GM21717 (cell line): ENCODE measurements at regions not wholly inside any gene's neighbourhood (a gene's known extent, or its start where the extent isn't known, plus 50 kb on each side); places are given as distances from the start of the nearest gene placed in this dataset.

ENCODE experiments used
- ATAC-seq: cut with Tn5 transposase; IDR thresholded peaks from one replicate; pipeline ENCODE4 v1.9.1; 2021; ENCODE audit warnings: mild to moderate bottlenecking, moderate library complexity; ENCODE audit not compliant: unreplicated experiment

- no peak for ATAC-seq
Observed at GRCh38 chr13:73901324-73902068, 232.7 kb downstream of the KLF12 start.

- no peak for ATAC-seq
Observed at GRCh38 chr13:73900591-73900990, 233.6 kb downstream of the KLF12 start.

- ATAC-seq = no peak
Observed at GRCh38 chr13:73898899-73899298, 235.3 kb downstream of the KLF12 start.

DNA sequence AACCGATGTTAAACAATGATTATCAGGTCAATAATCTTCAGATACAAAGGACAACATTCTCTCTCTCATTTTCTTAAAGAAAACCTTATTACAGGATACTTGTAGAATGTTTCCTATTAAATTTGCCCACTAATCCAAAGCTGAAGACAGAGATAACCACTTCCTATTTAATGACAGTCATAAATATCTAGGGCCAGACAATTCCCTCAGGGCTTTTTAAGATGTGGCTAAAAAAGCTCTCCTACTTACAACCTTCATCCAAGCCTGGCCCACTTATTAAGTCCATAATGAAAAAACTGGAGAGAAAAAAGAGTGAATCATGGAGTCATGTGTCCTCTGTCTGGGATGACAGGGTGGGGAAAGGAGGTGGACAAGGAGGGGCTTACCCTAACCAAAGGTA is 235.9 kb downstream of the KLF12 start:
- no peak for ATAC-seq

- no peak for ATAC-seq
Observed at GRCh38 chr13:73894995-73895571, 239.1 kb downstream of the KLF12 start.

- ATAC-seq = no peak
Observed at GRCh38 chr13:73893833-73894232, 240.4 kb downstream of the KLF12 start.

- no peak for ATAC-seq
Observed at GRCh38 chr13:73891805-73892204, 242.4 kb downstream of the KLF12 start.

DNA sequence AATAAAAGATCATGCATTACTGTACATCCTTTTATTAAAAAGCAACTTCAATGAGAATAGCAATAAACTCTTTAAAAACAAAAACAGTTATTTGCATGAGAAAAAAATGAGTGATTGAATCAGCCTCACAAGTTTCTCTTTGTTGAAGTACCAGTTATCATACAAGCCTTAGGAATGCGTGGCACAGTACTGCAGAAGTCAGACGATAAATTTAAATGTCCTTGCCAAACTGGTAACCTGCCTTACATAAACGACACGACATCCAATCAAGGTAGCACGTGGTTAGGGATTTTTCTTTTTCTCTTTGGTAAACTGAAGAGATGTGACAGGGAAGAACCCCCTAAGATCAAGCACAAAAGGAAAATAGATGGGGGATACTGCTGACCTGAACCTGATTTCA is 251.0 kb downstream of the KLF12 start:
- no peak for ATAC-seq

- no peak for ATAC-seq
Observed at GRCh38 chr13:73880365-73880764, 253.8 kb downstream of the KLF12 start.

DNA sequence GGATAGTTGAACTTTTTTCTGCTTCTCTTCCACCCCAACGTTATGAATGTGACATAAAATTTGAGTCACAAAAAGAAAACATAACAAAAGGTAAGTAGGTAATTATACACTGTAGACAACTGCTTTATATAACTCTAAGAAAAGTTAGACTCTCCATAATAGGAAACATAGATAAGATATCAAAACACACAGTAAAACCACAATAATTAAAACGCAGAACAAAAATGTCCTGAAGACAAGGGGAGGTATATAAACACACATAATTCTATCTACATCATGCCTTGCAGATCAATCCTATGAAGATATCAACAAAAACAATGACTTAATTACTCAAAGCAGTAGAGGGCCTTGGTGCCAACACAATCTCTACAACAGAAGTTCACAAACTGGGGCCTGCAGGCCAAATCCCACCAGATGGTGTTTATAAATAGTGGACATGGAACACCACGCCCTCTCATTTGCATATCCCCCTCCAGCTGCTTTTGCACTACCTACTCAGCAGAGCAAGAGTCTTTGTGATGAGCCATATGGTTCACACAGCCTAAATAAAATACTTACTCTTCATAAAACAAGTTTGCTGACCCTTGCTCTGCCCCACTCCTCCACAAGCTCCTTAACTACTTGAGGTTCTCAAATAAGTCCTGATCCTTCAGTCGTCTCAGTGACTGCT is 254.7 kb downstream of the KLF12 start:
- no peak for ATAC-seq

DNA sequence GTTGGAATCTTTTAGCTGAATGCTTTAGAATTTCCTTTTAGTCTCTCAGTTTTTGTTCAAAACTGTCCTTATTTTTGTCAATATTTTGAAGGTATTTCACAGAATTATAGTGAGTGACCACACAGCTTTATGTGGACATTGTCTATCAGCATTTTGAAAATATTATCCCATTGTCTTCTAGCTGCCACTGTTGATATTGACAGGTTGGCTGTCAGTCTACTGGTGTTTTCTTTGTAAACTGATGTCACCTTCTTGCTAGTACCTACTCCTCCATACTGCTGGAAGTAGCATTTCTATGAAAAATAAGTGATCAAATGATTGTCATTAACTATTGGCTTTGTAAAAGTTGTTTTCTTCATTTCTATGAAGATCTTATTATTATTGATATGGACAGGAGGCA is 256.8 kb downstream of the KLF12 start:
- no peak for ATAC-seq

DNA sequence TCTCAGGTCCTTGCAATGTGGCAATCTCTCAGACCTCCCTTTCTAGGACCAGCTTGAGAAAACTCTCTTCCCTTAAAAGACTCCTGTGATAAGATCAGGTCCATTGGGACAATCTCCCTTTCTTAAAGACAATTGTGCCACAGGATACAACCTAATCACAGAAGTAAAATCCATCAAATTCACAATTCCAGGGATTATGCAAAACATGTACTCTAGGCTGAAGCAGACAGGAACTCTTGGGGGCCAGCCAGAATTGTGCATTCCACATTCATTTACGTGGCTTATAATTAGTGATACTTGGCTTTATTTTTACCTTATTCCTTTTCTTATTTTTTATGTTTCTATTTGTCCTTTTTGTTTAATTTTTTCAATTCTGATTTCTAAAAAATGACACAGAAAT is 257.9 kb downstream of the KLF12 start:
- ATAC-seq = no peak

- ATAC-seq = no peak
Observed at GRCh38 chr13:73873940-73874830, 260.0 kb downstream of the KLF12 start.

DNA sequence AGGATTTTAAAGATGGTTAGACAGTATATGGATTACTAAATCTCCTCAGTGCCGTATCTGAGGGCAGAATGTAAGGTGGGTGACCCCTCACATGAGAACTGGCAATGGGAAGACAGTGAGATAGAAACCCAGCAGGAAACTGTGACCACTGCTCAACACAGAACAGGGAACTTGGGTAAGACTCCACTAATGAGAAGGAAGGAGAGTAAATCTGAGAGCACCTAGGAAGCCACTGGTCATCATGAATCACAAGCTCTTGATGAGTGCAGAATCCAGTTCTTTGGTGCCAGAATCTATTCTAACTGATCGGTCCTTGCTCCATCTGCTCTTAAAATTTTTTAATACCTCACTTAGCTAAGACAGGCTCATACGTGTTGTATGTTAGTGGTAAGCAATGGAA is 261.8 kb downstream of the KLF12 start:
- no peak for ATAC-seq

DNA sequence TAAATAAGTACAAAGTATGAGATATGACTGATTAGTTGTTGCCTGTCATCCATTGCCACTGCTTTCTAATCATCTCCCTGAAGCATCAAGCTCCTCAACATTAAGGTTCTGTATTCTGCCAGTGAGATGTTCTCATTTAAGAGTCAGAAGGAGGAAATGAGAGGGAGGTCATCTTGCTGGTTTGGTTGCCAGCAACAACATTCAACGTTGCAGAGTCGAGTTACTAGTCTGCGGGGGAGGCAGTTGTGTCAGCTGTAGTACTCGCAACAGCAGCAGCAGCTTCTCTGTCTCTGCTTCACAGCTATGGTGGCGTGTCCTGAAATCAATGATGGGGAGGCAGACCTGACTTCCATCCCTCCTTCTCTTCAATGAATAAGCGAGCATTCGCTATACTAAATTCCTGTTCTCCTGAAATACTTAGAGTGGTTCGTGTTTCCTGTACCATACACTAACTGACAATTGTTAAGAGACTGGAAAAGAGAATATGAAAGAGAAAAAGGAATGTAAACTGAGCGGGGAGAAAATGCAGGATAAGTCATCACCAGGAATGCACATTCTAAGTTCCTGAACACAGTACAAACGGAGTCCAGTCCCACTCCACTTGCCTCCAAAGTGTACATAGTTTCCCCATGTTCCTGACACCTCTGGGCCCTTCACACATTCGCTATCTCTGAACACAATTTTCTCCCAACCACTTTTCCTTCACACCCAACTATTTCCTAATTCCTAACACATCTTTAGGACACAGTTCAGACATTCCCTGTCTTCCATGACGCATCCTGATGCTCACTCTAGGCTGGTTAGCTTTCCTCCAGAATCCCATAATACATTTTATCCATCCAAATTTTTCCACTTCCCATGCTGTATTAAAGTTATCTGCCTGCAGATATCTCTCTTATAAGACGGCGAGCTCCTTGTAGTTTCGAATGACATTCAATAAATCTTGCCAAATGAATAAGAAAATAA is 263.0 kb downstream of the KLF12 start:
- ATAC-seq = no peak

DNA sequence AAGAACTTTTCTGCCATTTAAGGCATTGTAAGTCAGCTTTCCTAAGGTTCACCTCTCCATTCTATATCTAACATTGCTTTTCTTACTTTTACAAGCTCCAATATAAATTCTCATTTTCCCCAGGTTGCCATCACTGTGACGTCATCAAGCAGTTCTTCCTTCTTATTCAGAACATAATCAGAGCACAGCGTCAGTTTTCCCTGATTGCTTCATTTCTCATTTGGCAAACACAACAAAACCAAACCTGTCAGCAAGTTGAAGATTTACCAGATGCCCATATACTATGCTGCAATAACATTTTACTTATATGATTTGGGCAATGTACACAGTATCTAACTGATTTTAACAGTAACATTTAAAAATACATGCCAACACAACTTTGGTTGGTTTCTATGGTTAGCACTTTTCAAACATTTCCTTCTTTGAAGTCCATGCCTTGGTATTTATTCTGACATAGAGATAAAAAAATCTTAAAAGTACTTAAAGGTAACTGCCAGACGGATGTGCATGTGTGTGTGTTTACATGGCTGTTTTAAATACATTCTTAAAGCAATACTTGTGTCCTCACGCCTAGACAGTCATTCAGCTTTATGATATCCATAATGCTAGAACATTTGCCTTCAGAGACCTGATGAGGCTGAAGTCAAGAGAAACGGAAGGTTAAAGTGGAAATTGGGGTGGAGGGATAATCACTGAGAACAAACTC is 264.0 kb downstream of the KLF12 start:
- ATAC-seq = no peak

DNA sequence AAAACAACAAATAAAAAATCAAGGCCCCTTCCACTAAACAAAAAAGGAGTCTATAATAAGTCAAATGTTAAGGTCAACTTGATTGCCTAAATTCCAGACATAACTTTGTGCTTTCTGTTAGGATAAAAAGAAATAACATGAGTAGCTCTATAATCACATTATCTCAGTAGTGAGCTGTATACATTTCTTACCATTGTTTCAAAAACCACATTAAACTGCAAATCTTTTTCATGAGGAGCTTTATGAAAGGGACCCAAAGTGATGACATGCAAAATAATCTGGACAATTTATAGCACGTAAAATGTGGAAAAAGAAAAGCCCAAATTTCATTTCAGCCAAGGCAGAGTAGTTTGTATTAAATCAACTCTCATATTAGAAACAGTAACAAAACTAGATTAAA is 269.2 kb downstream of the KLF12 start:
- no peak for ATAC-seq

GRCh38 chr13:73861136-73861535 is 273.1 kb downstream of the KLF12 start:
- no peak for ATAC-seq

DNA sequence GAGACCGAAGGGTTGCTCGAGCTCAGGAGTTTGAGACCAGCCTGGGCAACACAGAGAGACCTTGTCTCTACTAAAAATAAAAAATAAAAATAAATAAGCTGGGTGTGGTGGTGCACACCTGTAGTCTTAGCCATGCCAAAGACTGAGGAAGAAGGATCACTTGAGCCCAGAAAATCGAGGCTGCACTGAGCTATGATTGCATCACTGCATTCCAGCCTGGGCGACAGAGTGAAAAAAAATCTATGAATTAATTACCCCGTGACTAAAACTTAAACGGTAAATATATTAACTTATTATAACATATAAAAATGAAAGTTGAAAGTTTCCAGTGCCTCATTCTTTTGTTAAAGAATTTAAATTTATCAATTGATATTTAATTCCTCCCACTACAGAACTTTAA is 273.7 kb downstream of the KLF12 start:
- no peak for ATAC-seq

DNA sequence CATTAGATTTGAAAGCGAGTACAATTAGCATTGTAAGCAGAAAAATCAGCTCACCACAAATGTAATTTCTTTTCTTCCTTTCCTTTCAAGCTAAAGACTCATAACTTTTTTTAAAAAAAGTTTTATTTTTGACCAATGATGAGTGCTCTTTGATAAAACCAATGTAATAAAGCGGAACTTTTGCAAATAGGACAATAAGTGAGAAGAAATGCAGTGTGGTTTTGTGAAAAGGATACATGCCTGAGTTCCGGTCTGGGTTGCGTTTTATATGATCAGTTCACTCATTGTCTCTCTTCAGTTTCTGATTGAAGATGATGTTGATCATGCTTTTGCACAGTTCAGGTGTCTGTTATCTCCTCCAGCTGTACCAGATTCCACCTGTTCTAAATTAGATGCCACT is 274.4 kb downstream of the KLF12 start:
- no peak for ATAC-seq
